Thyroid gland (tissue), 4 donors: ENCODE measurements at regions not wholly inside any gene's neighbourhood (a gene's known extent, or its start where the extent isn't known, plus 50 kb on each side); places are given as distances from the start of the nearest gene placed in this dataset.

ENCODE experiments used
- CTCF ChIP-seq, 6 experiments: fragments of 200-600 bp in 3 of 6; fragments of 450-650 bp in 3 of 6; sonication (generic) in 3 of 6; IDR thresholded peaks; one replicate each; pipeline ENCODE4 v1.5.1; 2016 to 2019; ENCODE audit warnings: antibody characterized with exemption in 6 of 6, mild to moderate bottlenecking in 2 of 6, inconsistent platforms in 1 of 6, moderate library complexity in 1 of 6
- POLR2A ChIP-seq, 2 donors: fragments of 450-650 bp; IDR thresholded peaks; one replicate each; pipeline ENCODE4 v1.6.1; 2017; ENCODE audit warnings: antibody characterized with exemption in 2 of 2, mild to moderate bottlenecking in 2 of 2, moderate library complexity in 1 of 2

DNA sequence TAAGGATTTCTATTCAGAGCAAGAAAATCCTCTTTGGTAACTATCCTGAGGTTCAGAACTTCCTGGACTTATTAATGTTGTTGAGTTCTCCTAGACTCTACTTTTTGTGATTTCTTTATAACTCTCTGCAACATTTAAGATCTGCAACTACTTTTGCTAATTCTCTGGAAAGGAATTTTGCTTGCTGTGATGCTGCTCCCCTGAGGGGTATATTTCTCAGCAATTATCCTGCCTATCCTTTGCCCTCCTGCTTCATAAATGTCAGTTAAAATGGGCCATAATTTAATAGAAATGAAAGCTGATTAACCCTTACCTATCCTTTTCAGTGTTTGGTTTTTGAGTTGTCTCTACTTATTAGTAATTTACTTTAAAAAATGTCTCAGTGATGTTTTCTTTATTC is 377.3 kb upstream of the LRRC3B start:
- TF ChIP-seq POLR2A (IDR thresholded peaks at IDR 0.05) (no peak), CTCF (IDR thresholded peaks at IDR 0.05) (no peak)
